Epidermal melanocyte (primary cell): ENCODE measurements at regions not wholly inside any gene's neighbourhood (a gene's known extent, or its start where the extent isn't known, plus 50 kb on each side); places are given as distances from the start of the nearest gene placed in this dataset.
"Not testable (repeated sequence)": the region's sequence is repeated elsewhere in the genome, so short reads cannot be mapped to it uniquely, and the experiment has no call there.

ENCODE experiments used
- DNase-seq: peaks from one replicate; pipeline ENCODE4 v3.0.0; 2011; ENCODE audit warnings: low spot score; ENCODE audit not compliant: insufficient read length

- DNase-seq = no peak
These were observed 173.4 kb downstream of the S1PR1 start for GRCh38 chr1:101410048-101410878.

GRCh38 chr1:101420406-101420805 is 183.6 kb downstream of the S1PR1 start:
- DNase-seq = no peak

GRCh38 chr1:101428083-101428482 is 191.3 kb downstream of the S1PR1 start:
- not testable (repeated sequence) for DNase-seq

- DNase-seq = no peak
These were observed 191.7 kb downstream of the S1PR1 start for GRCh38 chr1:101428562-101428961.

- no peak for DNase-seq
These were observed 195.2 kb downstream of the S1PR1 start for GRCh38 chr1:101431956-101432510.

- DNase-seq = no peak
These were observed 199.2 kb downstream of the S1PR1 start for GRCh38 chr1:101435831-101436511.

GRCh38 chr1:101437800-101438199 is 201.0 kb downstream of the S1PR1 start:
- no peak for DNase-seq

GRCh38 chr1:101438359-101438758 is 201.5 kb downstream of the S1PR1 start:
- DNase-seq = no peak

GRCh38 chr1:101440485-101440884 is 203.7 kb downstream of the S1PR1 start:
- DNase-seq = no peak

- DNase-seq = no peak
These were observed 207.6 kb downstream of the S1PR1 start for GRCh38 chr1:101444381-101444780.

- no peak for DNase-seq
These were observed 208.2 kb downstream of the S1PR1 start for GRCh38 chr1:101444873-101445618.

GRCh38 chr1:101448018-101448417 is 211.2 kb downstream of the S1PR1 start:
- no peak for DNase-seq

GRCh38 chr1:101450691-101451090 is 213.9 kb downstream of the S1PR1 start:
- not testable (repeated sequence) for DNase-seq

GRCh38 chr1:101451888-101452287 is 215.1 kb downstream of the S1PR1 start:
- no peak for DNase-seq

GRCh38 chr1:101452825-101453224 is 216.0 kb downstream of the S1PR1 start:
- no peak for DNase-seq

- DNase-seq = no peak
These were observed 217.0 kb downstream of the S1PR1 start for GRCh38 chr1:101453844-101454243.

- no peak for DNase-seq
These were observed 218.3 kb downstream of the S1PR1 start for GRCh38 chr1:101455166-101455565.

GRCh38 chr1:101460739-101461138 is 223.9 kb downstream of the S1PR1 start:
- DNase-seq = no peak

- DNase-seq = no peak
These were observed 226.4 kb downstream of the S1PR1 start for GRCh38 chr1:101463195-101463594.

GRCh38 chr1:101465941-101466340 is 229.1 kb downstream of the S1PR1 start:
- no peak for DNase-seq

GRCh38 chr1:101474039-101474665 is 237.3 kb downstream of the S1PR1 start:
- DNase-seq = peak; percentile 25
